MG63 (cell line): ENCODE measurements at regions not wholly inside any gene's neighbourhood (a gene's known extent, or its start where the extent isn't known, plus 50 kb on each side); places are given as distances from the start of the nearest gene placed in this dataset.

Source experiments
- DNase-seq: peaks from one replicate; pipeline ENCODE4 v3.0.0-alpha.2; 2020
- H3K27me3 ChIP-seq: fragments of 250-450 bp; sonication (Bioruptor Pico); 2 replicates; pipeline ENCODE4 v1.5.1; 2020; ENCODE audit warnings: mild to moderate bottlenecking, moderate library complexity
- H3K36me3 ChIP-seq: fragments of 250-450 bp; sonication (Bioruptor Pico); 2 replicates; pipeline ENCODE4 v1.5.1; 2020; ENCODE audit warnings: mild to moderate bottlenecking, moderate library complexity
- H3K4me3 ChIP-seq: fragments of 250-450 bp; sonication (Bioruptor Pico); 2 replicates; pipeline ENCODE4 v1.5.1; 2020; ENCODE audit warnings: mild to moderate bottlenecking, moderate library complexity
- H3K9me3 ChIP-seq: fragments of 250-450 bp; sonication (Bioruptor Pico); 2 replicates; pipeline ENCODE4 v1.5.1; 2020; ENCODE audit warnings: mild to moderate bottlenecking, moderate library complexity

- H3K4me3 ChIP-seq = no peak overlapping the region
- no peak for DNase-seq
- no peaks in the 10 kb centered on the region for H3K9me3 ChIP-seq
Observed at GRCh38 chr13:47110141-47110540, 213.3 kb upstream of the HTR2A start.

GRCh38 chr13:47109028-47109427 lies 212.2 kb upstream of the HTR2A start:
- H3K4me3 ChIP-seq = no peak overlapping the region
- no peaks in the 10 kb centered on the region for H3K27me3 ChIP-seq
- no peak for DNase-seq
- H3K36me3 ChIP-seq = no peaks in the 10 kb centered on the region
- H3K9me3 ChIP-seq = no peaks in the 10 kb centered on the region

More at GRCh38 chr13:47110141-47110540, 213.3 kb upstream of the HTR2A start:
- Histone ChIP-seq H3K36me3 (no peaks in the 10 kb centered on the region), H3K27me3 (no peaks in the 10 kb centered on the region)

GRCh38 chr13:47100214-47100853 lies 203.5 kb upstream of the HTR2A start:
- Histone ChIP-seq H3K27me3 (no peaks in the 10 kb centered on the region), H3K36me3 (no peaks in the 10 kb centered on the region), H3K9me3 (no peaks in the 10 kb centered on the region), H3K4me3 (no peak overlapping the region)
- no peak for DNase-seq

- H3K27me3 ChIP-seq = no peaks in the 10 kb centered on the region
- DNase-seq = no peak
- no peak overlapping the region for H3K4me3 ChIP-seq
- no peaks in the 10 kb centered on the region for H3K36me3 ChIP-seq
- H3K9me3 ChIP-seq = no peaks in the 10 kb centered on the region
Observed at GRCh38 chr13:47094734-47095434, 198.0 kb upstream of the HTR2A start.

- Histone ChIP-seq H3K4me3 (no peak overlapping the region), H3K9me3 (no peaks in the 10 kb centered on the region), H3K27me3 (no peaks in the 10 kb centered on the region), H3K36me3 (no peaks in the 10 kb centered on the region)
- DNase-seq = no peak
Observed at GRCh38 chr13:47092202-47092601, 195.3 kb upstream of the HTR2A start.

GRCh38 chr13:47087841-47088240 lies 191.0 kb upstream of the HTR2A start:
- Histone ChIP-seq H3K9me3 (no peaks in the 10 kb centered on the region), H3K4me3 (no peak overlapping the region), H3K27me3 (no peaks in the 10 kb centered on the region), H3K36me3 (no peaks in the 10 kb centered on the region)
- DNase-seq = no peak

- Histone ChIP-seq H3K36me3 (no peaks in the 10 kb centered on the region), H3K27me3 (no peaks in the 10 kb centered on the region), H3K4me3 (no peak overlapping the region), H3K9me3 (no peaks in the 10 kb centered on the region)
- DNase-seq = no peak
Observed at GRCh38 chr13:47087241-47087640, 190.4 kb upstream of the HTR2A start.

- no peaks in the 10 kb centered on the region for H3K36me3 ChIP-seq
- H3K27me3 ChIP-seq = no peaks in the 10 kb centered on the region
- DNase-seq = no peak
- H3K9me3 ChIP-seq = no peaks in the 10 kb centered on the region
- H3K4me3 ChIP-seq = no peak overlapping the region
Observed at GRCh38 chr13:47085346-47085745, 188.5 kb upstream of the HTR2A start.

GRCh38 chr13:47081850-47082249 lies 185.0 kb upstream of the HTR2A start:
- H3K36me3 ChIP-seq = no peaks in the 10 kb centered on the region
- no peak for DNase-seq
- no peaks in the 10 kb centered on the region for H3K27me3 ChIP-seq
- H3K9me3 ChIP-seq = no peaks in the 10 kb centered on the region
- H3K4me3 ChIP-seq = no peak overlapping the region

- no peak for DNase-seq
- Histone ChIP-seq H3K36me3 (no peaks in the 10 kb centered on the region), H3K4me3 (no peak overlapping the region), H3K9me3 (no peaks in the 10 kb centered on the region), H3K27me3 (no peaks in the 10 kb centered on the region)
Observed at GRCh38 chr13:47081246-47081645, 184.4 kb upstream of the HTR2A start.

GRCh38 chr13:47080621-47081020 lies 183.8 kb upstream of the HTR2A start:
- no peaks in the 10 kb centered on the region; the same call in 1 of the 2 replicates for H3K9me3 ChIP-seq
- no peaks in the 10 kb centered on the region for H3K36me3 ChIP-seq
- no peaks in the 10 kb centered on the region for H3K27me3 ChIP-seq
- H3K4me3 ChIP-seq = no peak overlapping the region
- no peak for DNase-seq

GRCh38 chr13:47076500-47076899 lies 179.6 kb upstream of the HTR2A start:
- Histone ChIP-seq H3K9me3 (peaks cover 15% of the 10 kb centered on the region), H3K4me3 (no peak overlapping the region), H3K36me3 (no peaks in the 10 kb centered on the region), H3K27me3 (no peaks in the 10 kb centered on the region)
- DNase-seq = no peak

- Histone ChIP-seq H3K9me3 (0 out of 2 replicates have a peak, but pooled peaks cover 6% of the 10 kb centered on the region), H3K36me3 (no peaks in the 10 kb centered on the region), H3K4me3 (no peak overlapping the region), H3K27me3 (no peaks in the 10 kb centered on the region)
- DNase-seq = no peak
Observed at GRCh38 chr13:47069133-47069532, 172.3 kb upstream of the HTR2A start.

GRCh38 chr13:47067306-47067705 lies 170.5 kb upstream of the HTR2A start:
- Histone ChIP-seq H3K4me3 (no peak overlapping the region), H3K36me3 (no peaks in the 10 kb centered on the region), H3K9me3 (no peaks in the 10 kb centered on the region), H3K27me3 (no peaks in the 10 kb centered on the region)
- no peak for DNase-seq

GRCh38 chr13:47066226-47066625 lies 169.4 kb upstream of the HTR2A start:
- no peaks in the 10 kb centered on the region for H3K9me3 ChIP-seq
- H3K36me3 ChIP-seq = no peaks in the 10 kb centered on the region
- H3K4me3 ChIP-seq = no peak overlapping the region
- DNase-seq = no peak
- H3K27me3 ChIP-seq = no peaks in the 10 kb centered on the region

- Histone ChIP-seq H3K27me3 (no peaks in the 10 kb centered on the region), H3K4me3 (no peak overlapping the region), H3K9me3 (peaks cover 4% of the 10 kb centered on the region), H3K36me3 (no peaks in the 10 kb centered on the region)
- no peak for DNase-seq
Observed at GRCh38 chr13:47064381-47064780, 167.5 kb upstream of the HTR2A start.

- Histone ChIP-seq H3K36me3 (no peaks in the 10 kb centered on the region), H3K4me3 (no peak overlapping the region), H3K9me3 (no peaks in the 10 kb centered on the region), H3K27me3 (no peaks in the 10 kb centered on the region)
- no peak for DNase-seq
Observed at GRCh38 chr13:47049276-47049989, 152.6 kb upstream of the HTR2A start.

- H3K4me3 ChIP-seq = no peak overlapping the region
- H3K9me3 ChIP-seq = no peaks in the 10 kb centered on the region
- DNase-seq = no peak
Observed at GRCh38 chr13:47046706-47047105, 149.9 kb upstream of the HTR2A start.

More at GRCh38 chr13:47046706-47047105, 149.9 kb upstream of the HTR2A start:
- no peaks in the 10 kb centered on the region for H3K27me3 ChIP-seq
- H3K36me3 ChIP-seq = no peaks in the 10 kb centered on the region
